ENCODE measurements at regions not wholly inside any gene's neighbourhood (a gene's known extent, or its start where the extent isn't known, plus 50 kb on each side); places are given as distances from the start of the nearest gene placed in this dataset.

DNA sequence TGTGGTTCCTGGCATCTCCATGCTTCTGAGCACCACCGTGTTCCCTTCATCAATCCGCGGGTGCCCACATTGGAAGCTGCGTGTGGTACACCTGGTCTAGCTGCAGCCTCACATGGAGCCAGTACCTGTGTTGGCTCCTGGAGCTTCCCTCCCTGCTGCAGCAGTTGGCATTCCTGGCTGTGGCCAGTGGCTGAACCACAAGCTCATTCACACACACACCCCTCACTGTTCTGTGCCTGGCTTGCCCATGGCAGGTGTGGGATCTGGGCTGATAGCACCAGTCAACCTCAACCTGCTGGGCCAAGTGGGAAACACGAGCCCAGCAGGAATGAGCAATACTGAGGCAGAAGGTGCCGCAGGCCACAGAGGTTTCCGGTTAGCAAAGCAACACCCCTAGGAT is 256.2 kb upstream of the LRFN5 start:
- Mint-ChIP-seq H3K4me3 (no peak overlapping the region), H3K9me3 (no peaks in the 10 kb centered on the region), H3K27ac (no peak overlapping the region), H3K4me1 (no peaks in the 10 kb centered on the region), H3K36me3 (ENCODE audit: low read depth) (no peaks in the 10 kb centered on the region), H3K27me3 (ENCODE audit: insufficient read depth) (peaks cover 1% of the 10 kb centered on the region)
- H3K9ac ChIP-seq (ENCODE audit: extremely low read depth, low read length, poor library complexity, severe bottlenecking): no peak overlapping the region
- WGBS, 2 experiments (ENCODE audit: insufficient coverage in 1 of 2, insufficient read length in 1 of 2): 96 to 100% methylated on average over 1 to 7 of the region's 7 CpGs
- DNase-seq: no peak
- no peaks in the 10 kb centered on the region for H3K36me3 ChIP-seq (ENCODE audit: control insufficient read depth, insufficient read depth, low read length)
- H3K4me1 ChIP-seq (ENCODE audit: control insufficient read depth, insufficient read depth, low read length): no peaks in the 10 kb centered on the region
- no peaks in the 10 kb centered on the region for H3K27me3 ChIP-seq (ENCODE audit: control insufficient read depth, insufficient read depth, low read length, poor library complexity, severe bottlenecking)
- TF ChIP-seq, protein P1, sequence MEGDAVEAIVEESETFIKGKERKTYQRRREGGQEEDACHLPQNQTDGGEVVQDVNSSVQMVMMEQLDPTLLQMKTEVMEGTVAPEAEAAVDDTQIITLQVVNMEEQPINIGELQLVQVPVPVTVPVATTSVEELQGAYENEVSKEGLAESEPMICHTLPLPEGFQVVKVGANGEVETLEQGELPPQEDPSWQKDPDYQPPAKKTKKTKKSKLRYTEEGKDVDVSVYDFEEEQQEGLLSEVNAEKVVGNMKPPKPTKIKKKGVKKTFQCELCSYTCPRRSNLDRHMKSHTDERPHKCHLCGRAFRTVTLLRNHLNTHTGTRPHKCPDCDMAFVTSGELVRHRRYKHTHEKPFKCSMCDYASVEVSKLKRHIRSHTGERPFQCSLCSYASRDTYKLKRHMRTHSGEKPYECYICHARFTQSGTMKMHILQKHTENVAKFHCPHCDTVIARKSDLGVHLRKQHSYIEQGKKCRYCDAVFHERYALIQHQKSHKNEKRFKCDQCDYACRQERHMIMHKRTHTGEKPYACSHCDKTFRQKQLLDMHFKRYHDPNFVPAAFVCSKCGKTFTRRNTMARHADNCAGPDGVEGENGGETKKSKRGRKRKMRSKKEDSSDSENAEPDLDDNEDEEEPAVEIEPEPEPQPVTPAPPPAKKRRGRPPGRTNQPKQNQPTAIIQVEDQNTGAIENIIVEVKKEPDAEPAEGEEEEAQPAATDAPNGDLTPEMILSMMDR (conservative IDR thresholded peaks at IDR 0.05): no peak
- no peak overlapping the region for H3K27ac ChIP-seq (ENCODE audit: low read depth, low read length)
- no peaks in the 10 kb centered on the region for H3K9me3 ChIP-seq (ENCODE audit: control insufficient read depth, low read length)
- no peak overlapping the region for H3K4me3 ChIP-seq (ENCODE audit: low read length)

DNA sequence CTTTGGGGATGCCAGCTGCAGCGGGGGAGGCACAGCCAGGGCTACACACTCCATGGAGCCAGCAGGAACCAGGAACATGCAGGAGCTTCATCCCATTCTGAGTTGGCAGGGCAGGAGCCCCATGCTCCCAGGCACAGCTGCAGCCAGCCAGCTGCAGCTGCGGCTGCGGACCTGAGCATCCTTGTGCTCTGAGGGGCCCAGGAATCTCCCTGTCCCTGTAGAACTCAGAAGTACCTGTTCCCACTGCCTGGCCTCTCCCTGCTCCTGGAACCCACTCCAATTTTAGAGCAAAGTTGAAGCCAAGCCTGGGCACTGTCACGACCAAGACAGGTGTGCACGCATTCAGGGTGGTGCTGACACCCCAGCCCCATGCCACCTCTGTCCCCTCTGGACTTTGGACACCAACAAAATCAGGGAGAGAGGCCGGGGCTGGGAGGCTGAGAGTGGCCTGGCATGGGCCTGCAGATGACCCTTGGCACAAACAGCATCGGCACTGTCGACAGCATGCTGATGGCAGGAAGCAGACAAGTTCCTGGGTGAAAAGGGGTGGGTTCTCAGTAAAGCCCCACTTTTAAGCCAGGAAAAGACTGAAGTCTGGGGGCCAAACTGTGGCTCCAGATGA is 257.3 kb upstream of the LRFN5 start:
- Mint-ChIP-seq H3K4me1 (no peaks in the 10 kb centered on the region), H3K4me3 (no peak overlapping the region), H3K36me3 (ENCODE audit: low read depth) (no peaks in the 10 kb centered on the region), H3K9me3 (no peaks in the 10 kb centered on the region), H3K27me3 (ENCODE audit: insufficient read depth) (peaks cover 1% of the 10 kb centered on the region), H3K27ac (no peak overlapping the region)
- H3K4me3 ChIP-seq (ENCODE audit: low read length): no peak overlapping the region
- no peaks in the 10 kb centered on the region for H3K9me3 ChIP-seq (ENCODE audit: control insufficient read depth, low read length)
- no peak for DNase-seq
- H3K4me1 ChIP-seq (ENCODE audit: control insufficient read depth, insufficient read depth, low read length): no peaks in the 10 kb centered on the region
- H3K27me3 ChIP-seq (ENCODE audit: control insufficient read depth, insufficient read depth, low read length, poor library complexity, severe bottlenecking): no peaks in the 10 kb centered on the region
- H3K27ac ChIP-seq (ENCODE audit: low read depth, low read length): no peak overlapping the region
- whole genome bisulfite sequencing, 2 experiments (ENCODE audit: insufficient coverage in 1 of 2, insufficient read length in 1 of 2): 89 to 100% methylated on average over 4 to 8 of the region's 8 CpGs
- TF ChIP-seq, protein P1 (conservative IDR thresholded peaks at IDR 0.05): no peak
- H3K9ac ChIP-seq (ENCODE audit: extremely low read depth, low read length, poor library complexity, severe bottlenecking): no peak overlapping the region
- no peaks in the 10 kb centered on the region for H3K36me3 ChIP-seq (ENCODE audit: control insufficient read depth, insufficient read depth, low read length)

DNA sequence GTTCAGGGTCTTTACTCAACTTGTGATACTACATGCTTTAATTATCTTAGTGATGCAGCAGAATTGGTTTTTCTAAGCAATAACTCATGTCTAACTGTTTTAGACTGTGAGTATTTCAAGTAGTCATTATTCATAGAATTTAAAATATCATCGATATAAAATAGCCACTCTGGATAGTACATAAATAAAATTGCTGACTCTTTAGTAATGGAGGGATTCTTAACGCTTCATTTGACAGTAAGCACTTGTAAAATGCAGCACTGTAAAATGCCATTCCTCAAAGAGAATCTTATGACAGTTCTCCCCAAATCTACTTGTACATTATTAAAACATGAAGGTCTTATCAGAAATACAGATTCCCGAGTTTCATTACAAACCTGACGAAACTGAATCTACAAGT is 262.8 kb upstream of the LRFN5 start:
- H3K27me3 Mint-ChIP-seq (ENCODE audit: insufficient read depth): no peaks in the 10 kb centered on the region
- 93 to 96% methylated on average over 3 to 4 of the region's 4 CpGs for WGBS, 2 experiments (ENCODE audit: insufficient coverage in 1 of 2, insufficient read length in 1 of 2)

More for the DNA sequence above, 262.8 kb upstream of the LRFN5 start:
- peaks cover 4% of the 10 kb centered on the region for H3K9me3 Mint-ChIP-seq
- H3K4me3 Mint-ChIP-seq: no peak overlapping the region
- DNase-seq: no peak
- Histone ChIP-seq H3K9me3 (ENCODE audit: control insufficient read depth, low read length) (no peaks in the 10 kb centered on the region), H3K27me3 (ENCODE audit: control insufficient read depth, insufficient read depth, low read length, poor library complexity, severe bottlenecking) (no peaks in the 10 kb centered on the region), H3K36me3 (ENCODE audit: control insufficient read depth, insufficient read depth, low read length) (no peaks in the 10 kb centered on the region), H3K27ac (ENCODE audit: low read depth, low read length) (no peak overlapping the region), H3K4me1 (ENCODE audit: control insufficient read depth, insufficient read depth, low read length) (no peaks in the 10 kb centered on the region), H3K9ac (ENCODE audit: extremely low read depth, low read length, poor library complexity, severe bottlenecking) (no peak overlapping the region), H3K4me3 (ENCODE audit: low read length) (no peak overlapping the region)
- H3K27ac Mint-ChIP-seq: no peak overlapping the region
- H3K36me3 Mint-ChIP-seq (ENCODE audit: low read depth): no peaks in the 10 kb centered on the region
- no peaks in the 10 kb centered on the region for H3K4me1 Mint-ChIP-seq
- TF ChIP-seq, protein P1 (conservative IDR thresholded peaks at IDR 0.05): no peak
